ENCODE measurements at regions not wholly inside any gene's neighbourhood (a gene's known extent, or its start where the extent isn't known, plus 50 kb on each side); places are given as distances from the start of the nearest gene placed in this dataset.

DNA sequence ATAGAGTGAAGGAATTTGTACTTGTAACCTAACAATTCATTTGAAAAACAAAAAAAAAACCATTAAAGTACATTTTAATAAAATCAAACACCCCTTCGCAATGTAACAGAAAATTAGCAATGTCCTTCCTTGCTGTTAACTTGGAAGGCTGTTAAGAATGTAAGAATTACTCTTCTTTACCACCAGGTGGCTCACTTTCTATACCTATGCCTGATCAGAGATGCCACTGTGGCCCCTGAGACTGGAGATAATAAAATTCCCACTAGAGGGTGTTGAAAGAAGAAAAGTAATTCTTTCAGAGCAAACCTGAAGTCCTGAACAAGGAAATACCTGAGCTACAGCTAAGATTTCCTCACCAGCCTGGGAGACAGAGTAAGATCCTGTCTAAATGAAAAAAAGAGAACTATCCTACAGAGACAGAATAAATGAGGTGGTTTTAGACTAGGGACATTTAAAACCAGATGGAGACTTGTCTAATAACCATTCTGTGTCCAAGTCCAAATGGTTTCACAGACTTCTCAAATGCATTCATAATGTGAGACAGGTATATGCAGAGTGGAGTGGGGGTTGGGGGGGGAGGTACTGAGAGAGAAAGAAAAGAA lies 1089.3 kb downstream of the FAM181B start:
- Histone ChIP-seq H3K27ac (ENCODE audit: low read depth, low read length) (no peak overlapping the region), H3K36me3 (ENCODE audit: control insufficient read depth in 3 of 3, insufficient read depth in 3 of 3, low read length in 3 of 3) (no peaks in the 10 kb centered on the region), H3K4me1 (ENCODE audit: control insufficient read depth in 3 of 3, insufficient read depth in 3 of 3, low read length in 3 of 3) (no peaks in the 10 kb centered on the region), H3K4me3 (ENCODE audit: low read length in 3 of 3) (no peak overlapping the region), H3K27me3 (ENCODE audit: control insufficient read depth in 3 of 3, insufficient read depth in 3 of 3, low read length in 3 of 3) (no peaks in the 10 kb centered on the region), H3K9me3 (ENCODE audit: control insufficient read depth in 3 of 3, low read length in 3 of 3) (no peaks in the 10 kb centered on the region), H3K9ac (ENCODE audit: low read depth in 1 of 3, low read length in 3 of 3) (no peak overlapping the region)

DNA sequence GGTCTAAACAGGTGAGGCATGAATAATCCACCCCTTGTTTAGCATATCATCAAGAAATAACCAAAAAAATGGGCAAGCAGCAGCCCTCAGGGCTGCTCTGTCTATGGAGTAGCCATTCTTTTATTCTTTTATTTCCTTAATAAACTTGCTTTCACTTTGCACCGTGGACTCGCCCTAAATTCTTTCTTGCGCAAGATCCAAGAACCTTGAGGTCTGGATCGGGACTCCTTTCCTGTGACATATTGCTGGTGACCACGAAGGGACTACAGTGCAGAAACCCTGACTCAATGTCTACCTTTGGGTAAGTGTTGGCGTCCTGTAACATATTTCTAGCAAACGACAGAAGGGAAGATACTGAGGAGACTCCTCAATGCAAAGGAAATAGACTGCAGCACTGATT lies 1099.2 kb downstream of the FAM181B start:
- H3K27ac ChIP-seq (ENCODE audit: low read depth, low read length): no peak overlapping the region
- H3K9me3 ChIP-seq (ENCODE audit: control insufficient read depth in 3 of 3, low read length in 3 of 3): no peaks in the 10 kb centered on the region
- H3K27me3 ChIP-seq (ENCODE audit: control insufficient read depth in 3 of 3, insufficient read depth in 3 of 3, low read length in 3 of 3): no peaks in the 10 kb centered on the region
- H3K4me3 ChIP-seq (ENCODE audit: low read length in 3 of 3): no peak overlapping the region
- no peak overlapping the region for H3K9ac ChIP-seq (ENCODE audit: low read depth in 1 of 3, low read length in 3 of 3)
- H3K4me1 ChIP-seq (ENCODE audit: control insufficient read depth in 3 of 3, insufficient read depth in 3 of 3, low read length in 3 of 3): no peaks in the 10 kb centered on the region
- H3K36me3 ChIP-seq (ENCODE audit: control insufficient read depth in 3 of 3, insufficient read depth in 3 of 3, low read length in 3 of 3): no peaks in the 10 kb centered on the region

DNA sequence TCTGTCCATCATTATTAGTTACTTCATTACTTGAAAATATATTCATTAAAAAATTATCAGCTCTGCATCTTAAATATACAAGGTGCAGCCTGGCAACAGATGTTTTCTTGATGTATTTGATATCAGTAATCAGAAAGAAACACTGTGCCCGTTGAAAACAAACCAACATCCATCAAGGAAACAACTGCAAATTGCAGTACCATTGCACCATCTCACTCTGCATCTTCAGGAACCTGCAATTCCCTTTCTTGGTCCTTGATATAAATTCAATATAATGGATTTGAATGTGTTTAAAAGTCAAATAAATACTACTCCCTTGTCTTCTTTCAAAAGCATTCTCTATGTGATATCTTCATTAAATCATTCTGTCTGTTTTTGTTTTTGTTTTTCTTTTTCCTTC lies 1131.2 kb downstream of the FAM181B start:
- Histone ChIP-seq H3K27me3 (ENCODE audit: control insufficient read depth in 3 of 3, insufficient read depth in 3 of 3, low read length in 3 of 3) (no peaks in the 10 kb centered on the region), H3K4me1 (ENCODE audit: control insufficient read depth in 3 of 3, insufficient read depth in 3 of 3, low read length in 3 of 3) (no peaks in the 10 kb centered on the region), H3K27ac (ENCODE audit: low read depth, low read length) (no peak overlapping the region), H3K36me3 (ENCODE audit: control insufficient read depth in 3 of 3, insufficient read depth in 3 of 3, low read length in 3 of 3) (no peaks in the 10 kb centered on the region), H3K4me3 (ENCODE audit: low read length in 3 of 3) (no peak overlapping the region), H3K9me3 (ENCODE audit: control insufficient read depth in 3 of 3, low read length in 3 of 3) (no peaks in the 10 kb centered on the region), H3K9ac (ENCODE audit: low read depth in 1 of 3, low read length in 3 of 3) (no peak overlapping the region)

DNA sequence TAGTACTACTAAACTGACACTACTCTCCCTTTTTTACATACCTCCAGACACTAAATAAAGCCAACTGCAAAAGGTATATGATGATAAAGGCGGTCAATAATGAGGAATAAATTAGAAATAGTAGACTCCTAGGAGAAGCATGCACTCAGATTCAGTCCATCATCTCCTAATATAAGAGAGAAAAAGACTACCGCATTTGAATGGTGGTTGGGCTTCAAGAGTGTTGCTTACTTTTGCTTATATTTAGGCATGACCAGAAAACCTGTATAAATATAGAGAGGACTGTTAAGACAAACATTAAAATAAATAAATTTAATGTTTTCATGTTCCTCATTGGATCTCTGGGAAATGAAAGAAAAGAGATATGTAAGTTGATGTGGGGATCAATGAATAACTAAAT lies 1137.0 kb downstream of the FAM181B start:
- H3K27me3 ChIP-seq (ENCODE audit: control insufficient read depth in 3 of 3, insufficient read depth in 3 of 3, low read length in 3 of 3): no peaks in the 10 kb centered on the region
- H3K9me3 ChIP-seq (ENCODE audit: control insufficient read depth in 3 of 3, low read length in 3 of 3): no peaks in the 10 kb centered on the region
- H3K4me1 ChIP-seq (ENCODE audit: control insufficient read depth in 3 of 3, insufficient read depth in 3 of 3, low read length in 3 of 3): no peaks in the 10 kb centered on the region
- no peak overlapping the region for H3K4me3 ChIP-seq (ENCODE audit: low read length in 3 of 3)
- H3K36me3 ChIP-seq (ENCODE audit: control insufficient read depth in 3 of 3, insufficient read depth in 3 of 3, low read length in 3 of 3): no peaks in the 10 kb centered on the region
- no peak overlapping the region for H3K9ac ChIP-seq (ENCODE audit: low read depth in 1 of 3, low read length in 3 of 3)
- no peak overlapping the region for H3K27ac ChIP-seq (ENCODE audit: low read depth, low read length)

DNA sequence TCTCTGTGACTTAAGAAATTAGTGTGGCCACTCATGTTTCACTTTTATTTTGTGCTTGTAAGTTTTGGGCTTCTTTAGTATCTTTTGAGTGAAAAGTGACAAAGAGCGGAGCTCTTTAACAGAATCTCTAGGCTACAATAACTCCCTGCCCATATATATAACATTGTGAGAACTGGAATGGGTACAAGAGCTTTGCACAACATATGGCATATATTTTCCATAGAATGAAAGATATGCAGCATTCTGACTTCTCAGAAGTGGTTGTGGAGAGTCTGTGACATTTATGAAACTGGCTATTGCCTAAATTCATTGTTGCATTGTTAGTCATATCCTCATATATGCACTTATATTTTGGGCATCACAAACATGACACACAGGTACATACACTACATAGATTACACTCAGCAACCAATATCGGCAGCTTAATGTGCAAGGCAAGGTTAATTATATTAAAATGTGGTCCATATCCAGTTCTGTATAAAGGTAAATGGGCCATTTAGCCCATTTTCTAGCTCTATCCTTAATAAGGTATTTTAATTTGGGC lies 1148.2 kb downstream of the FAM181B start:
- Histone ChIP-seq H3K9me3 (ENCODE audit: control insufficient read depth in 3 of 3, low read length in 3 of 3) (no peaks in the 10 kb centered on the region), H3K36me3 (ENCODE audit: control insufficient read depth in 3 of 3, insufficient read depth in 3 of 3, low read length in 3 of 3) (no peaks in the 10 kb centered on the region), H3K27me3 (ENCODE audit: control insufficient read depth in 3 of 3, insufficient read depth in 3 of 3, low read length in 3 of 3) (no peaks in the 10 kb centered on the region), H3K4me1 (ENCODE audit: control insufficient read depth in 3 of 3, insufficient read depth in 3 of 3, low read length in 3 of 3) (no peaks in the 10 kb centered on the region), H3K27ac (ENCODE audit: low read depth, low read length) (no peak overlapping the region), H3K9ac (ENCODE audit: low read depth in 1 of 3, low read length in 3 of 3) (no peak overlapping the region), H3K4me3 (ENCODE audit: low read length in 3 of 3) (no peak overlapping the region)

DNA sequence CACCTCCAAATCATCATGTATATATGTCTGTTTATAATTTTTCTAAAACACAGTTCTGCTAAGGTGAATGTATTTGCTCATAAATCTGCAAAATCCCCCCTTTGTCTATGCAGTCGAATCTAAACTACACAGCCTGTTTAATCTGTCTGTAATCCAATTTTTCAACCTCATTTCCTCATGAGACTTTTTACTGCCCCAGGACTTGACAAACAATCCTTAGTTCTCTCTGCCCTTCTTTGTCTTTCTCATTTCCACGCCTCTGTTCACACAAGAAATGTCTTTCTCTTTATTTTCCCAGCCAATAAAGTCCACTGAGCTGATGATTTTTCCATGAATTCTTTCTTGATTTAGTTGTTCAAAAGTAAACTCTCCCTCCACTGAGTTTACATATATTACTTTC lies 1154.3 kb downstream of the FAM181B start:
- Histone ChIP-seq H3K27me3 (ENCODE audit: control insufficient read depth in 3 of 3, insufficient read depth in 3 of 3, low read length in 3 of 3) (no peaks in the 10 kb centered on the region), H3K4me1 (ENCODE audit: control insufficient read depth in 3 of 3, insufficient read depth in 3 of 3, low read length in 3 of 3) (no peaks in the 10 kb centered on the region), H3K36me3 (ENCODE audit: control insufficient read depth in 3 of 3, insufficient read depth in 3 of 3, low read length in 3 of 3) (no peaks in the 10 kb centered on the region), H3K27ac (ENCODE audit: low read depth, low read length) (no peak overlapping the region), H3K9me3 (ENCODE audit: control insufficient read depth in 3 of 3, low read length in 3 of 3) (no peaks in the 10 kb centered on the region), H3K9ac (ENCODE audit: low read depth in 1 of 3, low read length in 3 of 3) (no peak overlapping the region), H3K4me3 (ENCODE audit: low read length in 3 of 3) (no peak overlapping the region)

DNA sequence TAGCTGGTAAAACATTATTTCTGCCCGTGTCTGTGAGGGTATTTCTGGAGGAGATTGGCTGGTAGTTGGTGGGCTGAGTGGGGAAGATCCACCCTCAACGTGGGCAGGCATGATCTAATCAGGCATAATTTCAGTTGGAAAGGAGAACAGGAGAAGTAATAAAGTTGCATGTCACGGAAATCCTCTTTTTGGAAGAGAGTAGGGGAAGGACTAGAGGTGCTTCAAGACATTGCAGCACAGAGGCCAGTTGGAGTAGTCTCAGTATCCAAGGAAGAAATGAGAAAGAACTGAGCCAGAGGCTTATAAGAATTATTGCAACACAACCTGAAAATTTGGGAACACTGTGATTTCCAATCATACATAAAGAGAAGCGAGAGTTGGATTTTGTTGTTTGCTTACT lies 1155.1 kb downstream of the FAM181B start:
- no peaks in the 10 kb centered on the region for H3K27me3 ChIP-seq (ENCODE audit: control insufficient read depth in 3 of 3, insufficient read depth in 3 of 3, low read length in 3 of 3)
- H3K4me1 ChIP-seq (ENCODE audit: control insufficient read depth in 3 of 3, insufficient read depth in 3 of 3, low read length in 3 of 3): no peaks in the 10 kb centered on the region

DNA sequence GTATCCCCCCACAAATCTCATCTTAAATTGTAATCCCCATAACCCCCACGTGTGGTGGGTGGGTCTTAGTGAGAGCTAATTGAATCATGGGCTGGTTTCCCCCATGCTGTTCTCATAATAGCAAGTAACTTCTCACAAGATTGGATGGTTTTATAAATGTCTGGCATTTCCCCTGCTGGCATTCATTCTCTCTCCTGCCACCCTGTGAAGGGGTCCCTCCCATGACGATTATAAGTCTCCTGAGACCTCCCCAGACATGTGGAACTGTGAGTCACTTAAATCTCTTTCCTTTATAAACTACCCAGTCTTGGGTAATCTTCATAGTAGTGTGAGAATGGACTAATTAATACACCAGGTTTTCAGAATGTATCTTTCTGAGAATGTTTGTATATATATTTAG lies 1159.4 kb downstream of the FAM181B start:
- no peaks in the 10 kb centered on the region for H3K36me3 ChIP-seq (ENCODE audit: control insufficient read depth in 3 of 3, insufficient read depth in 3 of 3, low read length in 3 of 3)
- H3K27ac ChIP-seq (ENCODE audit: low read depth, low read length): no peak overlapping the region
- H3K9me3 ChIP-seq (ENCODE audit: control insufficient read depth in 3 of 3, low read length in 3 of 3): no peaks in the 10 kb centered on the region
- H3K4me3 ChIP-seq (ENCODE audit: low read length in 3 of 3): no peak overlapping the region
- no peak overlapping the region for H3K9ac ChIP-seq (ENCODE audit: low read depth in 1 of 3, low read length in 3 of 3)
- H3K4me1 ChIP-seq (ENCODE audit: control insufficient read depth in 3 of 3, insufficient read depth in 3 of 3, low read length in 3 of 3): no peaks in the 10 kb centered on the region
- no peaks in the 10 kb centered on the region for H3K27me3 ChIP-seq (ENCODE audit: control insufficient read depth in 3 of 3, insufficient read depth in 3 of 3, low read length in 3 of 3)

More for the DNA sequence above, 1155.1 kb downstream of the FAM181B start:
- no peak overlapping the region for H3K9ac ChIP-seq (ENCODE audit: low read depth in 1 of 3, low read length in 3 of 3)
- H3K9me3 ChIP-seq (ENCODE audit: control insufficient read depth in 3 of 3, low read length in 3 of 3): no peaks in the 10 kb centered on the region
- H3K4me3 ChIP-seq (ENCODE audit: low read length in 3 of 3): no peak overlapping the region
- no peaks in the 10 kb centered on the region for H3K36me3 ChIP-seq (ENCODE audit: control insufficient read depth in 3 of 3, insufficient read depth in 3 of 3, low read length in 3 of 3)
- no peak overlapping the region for H3K27ac ChIP-seq (ENCODE audit: low read depth, low read length)

DNA sequence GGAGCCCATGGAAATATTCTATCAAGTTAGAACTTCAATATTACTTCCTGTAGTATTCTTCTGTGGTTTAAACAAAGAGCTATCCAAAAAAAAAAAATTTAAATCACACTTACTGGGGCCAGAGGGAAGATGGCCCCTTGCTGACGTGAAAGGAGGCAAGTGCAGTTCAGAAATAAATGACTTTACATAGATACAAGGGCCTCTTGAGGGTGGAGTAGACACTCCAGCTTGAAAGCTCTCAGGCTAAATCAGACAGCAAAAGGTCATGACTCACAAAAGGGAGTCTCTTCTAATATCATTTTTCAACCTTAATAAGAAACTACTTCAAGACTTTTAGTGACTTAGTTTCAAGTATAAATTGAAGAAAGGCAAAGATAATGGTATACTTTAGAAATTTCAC lies 1160.3 kb downstream of the FAM181B start:
- H3K36me3 ChIP-seq (ENCODE audit: control insufficient read depth in 3 of 3, insufficient read depth in 3 of 3, low read length in 3 of 3): no peaks in the 10 kb centered on the region
- H3K4me3 ChIP-seq (ENCODE audit: low read length in 3 of 3): no peak overlapping the region
- H3K4me1 ChIP-seq (ENCODE audit: control insufficient read depth in 3 of 3, insufficient read depth in 3 of 3, low read length in 3 of 3): no peaks in the 10 kb centered on the region
- H3K9ac ChIP-seq (ENCODE audit: low read depth in 1 of 3, low read length in 3 of 3): no peak overlapping the region
- H3K9me3 ChIP-seq (ENCODE audit: control insufficient read depth in 3 of 3, low read length in 3 of 3): no peaks in the 10 kb centered on the region
- H3K27ac ChIP-seq (ENCODE audit: low read depth, low read length): no peak overlapping the region
- H3K27me3 ChIP-seq (ENCODE audit: control insufficient read depth in 3 of 3, insufficient read depth in 3 of 3, low read length in 3 of 3): no peaks in the 10 kb centered on the region

DNA sequence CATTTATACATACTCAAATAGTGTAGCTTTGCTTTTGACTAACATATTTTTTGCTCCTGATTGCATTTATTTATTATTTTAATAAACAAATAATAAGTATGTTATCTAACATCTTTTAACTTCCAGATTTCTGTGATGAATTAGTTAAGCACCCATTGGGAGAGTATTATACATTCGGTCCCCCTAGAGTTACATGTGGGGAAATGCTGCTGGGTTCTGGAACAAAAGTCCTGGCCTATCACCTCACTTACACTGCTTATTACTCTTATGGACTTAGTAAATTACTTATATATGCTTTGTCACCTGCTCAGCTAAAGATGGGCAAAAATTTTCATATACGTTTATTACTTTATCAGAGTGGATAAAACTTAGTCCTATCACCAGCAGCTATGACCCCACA lies 1163.0 kb downstream of the FAM181B start:
- no peaks in the 10 kb centered on the region for H3K9me3 ChIP-seq (ENCODE audit: control insufficient read depth in 3 of 3, low read length in 3 of 3)
- no peak overlapping the region for H3K4me3 ChIP-seq (ENCODE audit: low read length in 3 of 3)
- H3K4me1 ChIP-seq (ENCODE audit: control insufficient read depth in 3 of 3, insufficient read depth in 3 of 3, low read length in 3 of 3): no peaks in the 10 kb centered on the region
- H3K27me3 ChIP-seq (ENCODE audit: control insufficient read depth in 3 of 3, insufficient read depth in 3 of 3, low read length in 3 of 3): no peaks in the 10 kb centered on the region
- H3K27ac ChIP-seq (ENCODE audit: low read depth, low read length): no peak overlapping the region
- H3K9ac ChIP-seq (ENCODE audit: low read depth in 1 of 3, low read length in 3 of 3): no peak overlapping the region
- H3K36me3 ChIP-seq (ENCODE audit: control insufficient read depth in 3 of 3, insufficient read depth in 3 of 3, low read length in 3 of 3): no peaks in the 10 kb centered on the region
